AG09319 (cell line): ENCODE measurements at regions not wholly inside any gene's neighbourhood (a gene's known extent, or its start where the extent isn't known, plus 50 kb on each side); places are given as distances from the start of the nearest gene placed in this dataset.

ENCODE experiments used
- DNase-seq: peaks from one replicate; pipeline ENCODE4 v3.0.0-alpha.2; 2010; ENCODE audit warnings: low read depth; ENCODE audit errors: extremely low read depth
- CTCF ChIP-seq: IDR thresholded peaks from 2 replicates; pipeline ENCODE4 v1.5.1; 2011; ENCODE audit warnings: low read depth, mild to moderate bottlenecking, inconsistent platforms, low read length, moderate library complexity

- no peak for DNase-seq
- no peak for TF ChIP-seq CTCF
These were observed 74.0 kb upstream of the SEC61G start for GRCh38 chr7:54833001-54833467.

GRCh38 chr7:54837168-54837567 lies 78.2 kb upstream of the SEC61G start:
- DNase-seq = no peak
- TF ChIP-seq CTCF = no peak

- no peak for TF ChIP-seq CTCF
- no peak for DNase-seq
These were observed 78.8 kb upstream of the SEC61G start for GRCh38 chr7:54837761-54838160.

- DNase-seq = no peak
These were observed 79.3 kb upstream of the SEC61G start for GRCh38 chr7:54838175-54838910.

GRCh38 chr7:54839575-54840213 lies 80.7 kb upstream of the SEC61G start:
- TF ChIP-seq CTCF = peak; percentile 88

More at GRCh38 chr7:54838175-54838910, 79.3 kb upstream of the SEC61G start:
- TF ChIP-seq CTCF = no peak

GRCh38 chr7:54841772-54842697 lies 83.0 kb upstream of the SEC61G start:
- DNase-seq = peak; percentile 84
- peak; percentile 41 for TF ChIP-seq CTCF

More at GRCh38 chr7:54839575-54840213, 80.7 kb upstream of the SEC61G start:
- peak; percentile 58 for DNase-seq
